HepG2 (cell line): ENCODE measurements at regions not wholly inside any gene's neighbourhood (a gene's known extent, or its start where the extent isn't known, plus 50 kb on each side); places are given as distances from the start of the nearest gene placed in this dataset.
A peak's percentile ranks its signal among the peaks of the same experiment; 100 is the strongest.

Experiments used
- ATAC-seq: fragments of 200-7000 bp; cut with Tn5 transposase; 3 replicates; pipeline ENCODE4 v1.9.1; 2020; ENCODE audit warnings: mild to moderate bottlenecking, moderate library complexity
- BruUV-seq: library from RNA; stranded (reverse); fragments of 400-500 nt; replicated peaks from 2 replicates; lab custom pipeline; 2021; lab: Mats Ljungman, UMichigan
- CTCF ChIA-PET: fragments of 300-600 bp; formaldehyde crosslinking; extraction: SDS; loops from one replicate; lab custom pipeline; 2021; ENCODE audit warnings: low total read pairs, inconsistent platforms, low intra/inter-chr PET ratio; lab: Yijun Ruan, JAX
- POLR2A ChIA-PET: fragments of 350-600 bp; sonication (Branson Sonifier 250); formaldehyde crosslinking; loops from one replicate; lab custom pipeline; 2020; ENCODE audit warnings: antibody characterized with exemption, inconsistent platforms; lab: Yijun Ruan, JAX
- DNase-seq: peaks from one replicate; pipeline ENCODE4 v3.0.0-alpha.2; 2015; ENCODE audit warnings: low spot score
- FAIRE-seq: peaks from 3 replicates; lab custom pipeline; 2011; peaks lifted over from hg19 to GRCh38; lab: Jason Lieb, UNC
- H2AFZ ChIP-seq: one replicate; pipeline ENCODE4 v1.6.1; 2011; ENCODE audit warnings: low read length, inconsistent platforms
- H3K27ac ChIP-seq: fragments of 300-600 bp; 3 replicates; pipeline ENCODE4 v1.8.0; 2011; ENCODE audit warnings: mixed run types, mild to moderate bottlenecking, mixed read lengths, low read length, inconsistent platforms; ENCODE audit not compliant: insufficient read depth; ENCODE audit errors: extremely low read length
- H3K27me3 ChIP-seq, 2 experiments: fragments of 200-600 bp in 1 of 2; 2 replicates in 1 of 2; 3 replicates in 1 of 2; pipeline versions ENCODE4 v1.6.0 to v1.8.0; 2011; ENCODE audit warnings: low read length in 2 of 2, mild to moderate bottlenecking in 2 of 2, moderate library complexity in 2 of 2, inconsistent platforms in 1 of 2; ENCODE audit not compliant: insufficient read depth in 2 of 2, control insufficient read depth in 1 of 2
- H3K36me3 ChIP-seq, 2 experiments: fragments of 200-600 bp in 1 of 2; replicated peaks in 1 of 2; 2 replicates in 1 of 2; 3 replicates in 1 of 2; pipeline versions ENCODE4 v1.5.1 to v1.8.0; 2011; ENCODE audit warnings: low read length in 2 of 2, inconsistent platforms in 1 of 2; ENCODE audit not compliant: insufficient read depth in 2 of 2, control insufficient read depth in 1 of 2
- H3K4me1 ChIP-seq: 2 replicates; pipeline ENCODE4 v1.5.1; 2012; ENCODE audit warnings: low read length, inconsistent platforms; ENCODE audit not compliant: insufficient read depth
- H3K4me2 ChIP-seq: 2 replicates; pipeline ENCODE4 v1.6.0; 2011; ENCODE audit warnings: low read depth, low read length, inconsistent platforms
- H3K4me3 ChIP-seq, 3 experiments: fragments of 200-600 bp in 1 of 3; sonication (generic), shearing (Covaris generic) in 1 of 3; replicated peaks in 1 of 3; 2 replicates each; pipeline ENCODE4 v1.5.1; 2011 to 2016; ENCODE audit warnings: low read length in 3 of 3, inconsistent platforms in 2 of 3, low read depth in 2 of 3, mild to moderate bottlenecking in 2 of 3, control low read depth in 1 of 3, mixed read lengths in 1 of 3; ENCODE audit not compliant: insufficient read depth in 1 of 3
- H3K79me2 ChIP-seq: one replicate; pipeline ENCODE4 v1.6.1; 2011; ENCODE audit warnings: low read length, inconsistent platforms; ENCODE audit not compliant: insufficient read depth
- H3K9ac ChIP-seq: 2 replicates; pipeline ENCODE4 v1.6.0; 2011; ENCODE audit warnings: mild to moderate bottlenecking, low read depth, low read length, inconsistent platforms; ENCODE audit not compliant: insufficient read depth
- H3K9me3 ChIP-seq: 2 replicates; pipeline ENCODE4 v1.5.1; 2012; ENCODE audit warnings: mild to moderate bottlenecking, low read length
- H4K20me1 ChIP-seq: 2 replicates; pipeline ENCODE4 v1.6.0; 2011; ENCODE audit warnings: inconsistent platforms, mild to moderate bottlenecking, low read length, moderate library complexity; ENCODE audit not compliant: insufficient read depth
- ATF7 ChIP-seq, 2 experiments: fragments of 450-650 bp in 1 of 2; sonication (generic) in 1 of 2; formaldehyde crosslinking in 1 of 2; IDR thresholded peaks; 2 replicates each; pipeline versions ENCODE4 v1.4.0 to v1.6.1; 2016 to 2020; ENCODE audit warnings: antibody characterized with exemption in 1 of 2, mild to moderate bottlenecking in 1 of 2, missing genetic modification reagents in 1 of 2
- LCORL ChIP-seq, 2 experiments: fragments of 450-650 bp in 1 of 2; sonication (generic) in 1 of 2; formaldehyde crosslinking in 1 of 2; IDR thresholded peaks; 2 replicates each; pipeline versions ENCODE4 v1.5.0 to v1.6.1; 2017 to 2020; ENCODE audit warnings: antibody characterized with exemption in 1 of 2, missing genetic modification reagents in 1 of 2
- ZIK1 ChIP-seq: sonication (generic); formaldehyde crosslinking; IDR thresholded peaks from 2 replicates; pipeline ENCODE4 v1.5.0; 2020; ENCODE audit warnings: mild to moderate bottlenecking, low read depth, missing genetic modification reagents, borderline replicate concordance
- ZNF3 ChIP-seq: IDR thresholded peaks from 2 replicates; pipeline ENCODE4 v1.7.0; 2017; ENCODE audit warnings: inconsistent platforms
- WGBS: methylation state at CpG from one replicate; pipeline ENCODE4 v1.1.6; 2017; ENCODE audit warnings: low lambda C conversion rate; 5-methylcytosine and 5-hydroxymethylcytosine counted together
- in situ Hi-C: cut with HindIII; loops from 2 replicates; pipeline ENCODE4 v1.10.0; 2017; ENCODE audit warnings: low pct_unique_long_range_greater_than_20kb; ENCODE audit not compliant: extremely low pct_ligation_motif_present
- intact Hi-C: fragments of 100-400 bp; cut with micrococcal nuclease; formaldehyde crosslinking; loops from one replicate; pipeline ENCODE4 v1.10.0; 2022; ENCODE audit not compliant: unreplicated experiment

DNA sequence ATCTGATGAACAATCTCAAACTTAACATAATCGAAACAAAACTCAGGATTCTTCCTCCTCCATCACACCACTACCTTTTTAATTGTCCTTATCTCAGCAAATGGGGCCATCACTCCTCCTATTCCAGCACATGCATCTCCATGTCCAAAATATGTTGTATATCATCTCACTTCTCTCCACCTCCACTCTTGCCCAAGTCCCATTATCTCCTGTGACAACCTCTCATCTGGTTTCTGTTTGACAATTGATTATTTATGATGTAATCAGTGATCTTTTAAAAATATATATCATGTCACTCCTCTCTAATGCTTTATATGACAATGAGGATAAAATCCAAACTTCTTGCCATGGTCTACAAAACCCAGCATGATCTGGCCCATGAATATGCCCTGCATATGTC is 200.8 kb upstream of the HMGA2 start:
- Histone ChIP-seq H2AFZ (no peak overlapping the region), H3K4me3 (no peak overlapping the region), H3K27me3 (peaks cover 0 to 7% of the 10 kb centered on the region in 2 experiments; a peak in 2 of 5 replicates), H3K36me3 (no peaks in the 10 kb centered on the region), H3K4me2 (no peak overlapping the region), H3K9ac (no peak overlapping the region), H3K4me1 (no peaks in the 10 kb centered on the region), H4K20me1 (no peaks in the 10 kb centered on the region), H3K79me2 (no peaks in the 10 kb centered on the region), H3K9me3 (no peaks in the 10 kb centered on the region), H3K27ac (no peak overlapping the region)
- WGBS, result 0% methylated on average over 1 of the region's 1 CpG
- intact Hi-C loops, result no loop called here
- DNase-seq (no peak), FAIRE-seq (no peak), ATAC-seq (no peak)
- in situ Hi-C loops, result loop anchor here (25.0 kb wide), 1 partner anchor 489 kb away; no protein-coding TSS in a partner anchor
- CTCF ChIA-PET, result no interaction called here
- POLR2A ChIA-PET, result no interaction called here
- peak; percentile 48; the same call in 1 of the 2 replicates for TF ChIP-seq ATF7 (IDR thresholded peaks at IDR 0.05)
- no peak for TF ChIP-seq ATF7 (CRISPR knock-in tag; IDR thresholded peaks at IDR 0.05)
- TF ChIP-seq ZNF3 (CRISPR knock-in tag), result no peak
- BruUV-seq, result no TSS peak

- Histone ChIP-seq H3K4me1 (no peaks in the 10 kb centered on the region), H2AFZ (no peak overlapping the region), H3K9ac (no peak overlapping the region), H3K27ac (no peak overlapping the region), H3K79me2 (no peaks in the 10 kb centered on the region), H3K27me3 (0 out of 5 replicates have a peak, but pooled peaks cover 0 to 3% of the 10 kb centered on the region in 2 experiments), H3K4me3 (no peak overlapping the region), H3K4me2 (no peak overlapping the region), H4K20me1 (no peaks in the 10 kb centered on the region), H3K36me3 (no peaks in the 10 kb centered on the region), H3K9me3 (no peaks in the 10 kb centered on the region)
- ChIA-PET CTCF (no interaction called here), POLR2A (no interaction called here)
- TF ChIP-seq LCORL (IDR thresholded peaks at IDR 0.05) (peak; percentile 99), LCORL (CRISPR knock-in tag; IDR thresholded peaks at IDR 0.05) (no peak), ZIK1 (CRISPR knock-in tag) (no peak)
- no peak for DNase-seq
- WGBS, result 38% methylated on average over 4 of the region's 4 CpGs
- no peak for FAIRE-seq
- in situ Hi-C loops (loop anchor here (25.0 kb wide), 1 partner anchor 488 kb away; no protein-coding TSS in a partner anchor), intact Hi-C loops (no loop called here)
- ATAC-seq, result no peak
- BruUV-seq, result no TSS peak
Measured at GRCh38 chr12:65624554-65625086, 199.7 kb upstream of the HMGA2 start.
